ENCODE measurements at regions not wholly inside any gene's neighbourhood (a gene's known extent, or its start where the extent isn't known, plus 50 kb on each side); places are given as distances from the start of the nearest gene placed in this dataset.

DNA sequence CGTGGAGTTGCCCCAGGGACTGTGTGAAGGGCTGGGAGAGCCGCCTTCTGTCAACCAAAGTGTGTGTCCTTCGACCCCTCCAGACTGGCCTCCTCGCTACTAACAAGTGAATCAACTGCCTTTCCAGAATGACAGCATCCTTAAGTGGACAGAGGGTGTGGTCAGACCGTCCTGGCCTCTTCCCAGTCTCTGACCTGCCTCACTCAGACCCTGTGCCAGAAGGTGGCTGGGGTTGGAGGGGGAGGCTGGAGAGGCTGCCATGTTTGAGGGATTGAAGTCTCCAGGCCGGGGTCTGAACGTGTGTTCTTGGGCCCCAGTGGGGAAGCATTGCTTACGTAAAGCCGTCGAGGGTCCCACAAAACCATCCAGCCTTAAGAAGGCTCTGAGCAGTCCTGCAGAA is 389.3 kb upstream of the IRX4 start:
- DNase-seq (ENCODE audit: low spot score in 2 of 2), result no peak
- Histone ChIP-seq H3K4me3 (no peak overlapping the region), H3K4me1 (no peaks in the 10 kb centered on the region), H3K27ac (no peak overlapping the region), H3K36me3 (no peaks in the 10 kb centered on the region), H3K9me3 (no peaks in the 10 kb centered on the region), H3K27me3 (no peaks in the 10 kb centered on the region)
- WGBS, 2 donors, result 69 to 72% methylated on average over 10 of the region's 10 CpGs
- TF ChIP-seq POLR2A (IDR thresholded peaks at IDR 0.05) (no peak), EP300 (IDR thresholded peaks at IDR 0.05) (no peak)
- TF ChIP-seq, protein P1, sequence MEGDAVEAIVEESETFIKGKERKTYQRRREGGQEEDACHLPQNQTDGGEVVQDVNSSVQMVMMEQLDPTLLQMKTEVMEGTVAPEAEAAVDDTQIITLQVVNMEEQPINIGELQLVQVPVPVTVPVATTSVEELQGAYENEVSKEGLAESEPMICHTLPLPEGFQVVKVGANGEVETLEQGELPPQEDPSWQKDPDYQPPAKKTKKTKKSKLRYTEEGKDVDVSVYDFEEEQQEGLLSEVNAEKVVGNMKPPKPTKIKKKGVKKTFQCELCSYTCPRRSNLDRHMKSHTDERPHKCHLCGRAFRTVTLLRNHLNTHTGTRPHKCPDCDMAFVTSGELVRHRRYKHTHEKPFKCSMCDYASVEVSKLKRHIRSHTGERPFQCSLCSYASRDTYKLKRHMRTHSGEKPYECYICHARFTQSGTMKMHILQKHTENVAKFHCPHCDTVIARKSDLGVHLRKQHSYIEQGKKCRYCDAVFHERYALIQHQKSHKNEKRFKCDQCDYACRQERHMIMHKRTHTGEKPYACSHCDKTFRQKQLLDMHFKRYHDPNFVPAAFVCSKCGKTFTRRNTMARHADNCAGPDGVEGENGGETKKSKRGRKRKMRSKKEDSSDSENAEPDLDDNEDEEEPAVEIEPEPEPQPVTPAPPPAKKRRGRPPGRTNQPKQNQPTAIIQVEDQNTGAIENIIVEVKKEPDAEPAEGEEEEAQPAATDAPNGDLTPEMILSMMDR (IDR thresholded peaks at IDR 0.05), result no peak

DNA sequence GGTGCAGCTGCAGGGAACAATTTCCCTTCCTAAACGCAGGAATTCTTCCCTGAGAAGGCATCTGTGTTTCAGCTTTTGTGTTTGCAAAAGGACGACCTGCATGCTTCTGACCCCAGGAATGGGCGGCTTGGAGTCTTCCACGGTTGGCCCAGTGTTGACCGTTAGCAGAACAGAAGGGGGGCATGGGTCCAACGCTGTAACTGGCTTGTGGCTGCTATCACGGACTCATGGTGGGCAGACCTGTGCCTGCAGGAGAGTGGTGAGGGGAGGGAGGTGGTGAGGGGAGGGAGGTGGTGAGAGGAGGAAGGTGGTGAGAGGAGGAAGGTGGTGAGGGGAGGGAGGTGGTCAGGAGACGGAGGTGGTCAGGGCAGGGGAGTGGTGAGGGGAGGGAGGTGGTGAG is 388.6 kb upstream of the IRX4 start:
- Histone ChIP-seq H3K27ac (no peak overlapping the region), H3K9me3 (no peaks in the 10 kb centered on the region), H3K4me3 (no peak overlapping the region), H3K27me3 (no peaks in the 10 kb centered on the region), H3K4me1 (no peaks in the 10 kb centered on the region), H3K36me3 (no peaks in the 10 kb centered on the region)
- TF ChIP-seq POLR2A (IDR thresholded peaks at IDR 0.05) (no peak), EP300 (IDR thresholded peaks at IDR 0.05) (no peak)
- TF ChIP-seq, protein P1 (IDR thresholded peaks at IDR 0.05), result no peak
- DNase-seq (ENCODE audit: low spot score in 2 of 2), result no peak
- WGBS, 2 donors, result 38 to 48% methylated on average over 8 of the region's 8 CpGs

DNA sequence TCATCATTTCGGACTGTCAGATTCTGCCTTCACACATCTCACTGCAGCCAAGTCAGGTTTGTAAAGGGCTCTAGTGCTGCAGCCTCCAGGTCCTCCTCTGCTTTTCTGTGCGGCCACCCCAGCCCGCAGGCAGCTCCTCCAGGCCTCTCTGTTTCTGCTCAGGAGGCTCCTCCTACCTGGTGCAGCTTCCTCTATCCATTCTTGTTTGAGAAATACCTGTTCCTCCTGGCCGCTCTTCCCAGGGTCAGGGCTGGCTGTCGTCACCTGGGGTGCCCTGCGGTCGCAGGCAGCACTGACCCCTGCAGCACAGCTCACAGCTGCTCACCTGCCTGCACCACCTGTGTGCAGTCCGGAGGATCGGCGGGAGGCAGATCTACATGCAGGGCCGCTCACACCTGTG is 387.7 kb upstream of the IRX4 start:
- WGBS, 2 donors, result 79 to 80% methylated on average over 11 of the region's 11 CpGs
- H3K27ac ChIP-seq, result no peak overlapping the region
- no peaks in the 10 kb centered on the region for H3K36me3 ChIP-seq
- DNase-seq (ENCODE audit: low spot score in 2 of 2), result no peak
- TF ChIP-seq EP300 (IDR thresholded peaks at IDR 0.05), result no peak
- TF ChIP-seq, protein P1 (IDR thresholded peaks at IDR 0.05), result no peak
- TF ChIP-seq POLR2A (IDR thresholded peaks at IDR 0.05), result no peak
- H3K27me3 ChIP-seq, result no peaks in the 10 kb centered on the region
- no peaks in the 10 kb centered on the region for H3K4me1 ChIP-seq
- no peak overlapping the region for H3K4me3 ChIP-seq
- no peaks in the 10 kb centered on the region for H3K9me3 ChIP-seq

DNA sequence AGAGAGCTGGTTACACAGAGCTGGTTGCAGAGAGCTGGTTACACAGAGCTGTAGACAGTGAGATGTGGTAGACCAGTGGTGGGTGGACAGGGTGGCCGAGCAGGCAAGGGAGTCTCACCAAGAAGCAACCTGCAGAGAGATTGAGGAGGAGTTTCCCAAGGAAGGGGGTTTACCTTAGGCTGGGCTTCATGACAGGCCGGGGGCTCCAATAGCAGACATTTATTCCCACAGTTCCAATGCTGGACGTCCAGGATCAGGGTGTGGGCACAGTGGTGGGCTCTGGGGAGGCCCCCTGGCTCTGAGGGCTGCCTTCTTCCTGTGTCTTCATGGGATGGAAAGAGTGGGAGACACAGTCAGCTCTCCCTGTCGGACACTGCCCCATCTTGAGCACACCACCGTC is 386.9 kb upstream of the IRX4 start:
- WGBS, 2 donors, result 80 to 87% methylated on average over 5 of the region's 5 CpGs
- Histone ChIP-seq H3K27ac (no peak overlapping the region), H3K9me3 (no peaks in the 10 kb centered on the region), H3K27me3 (no peaks in the 10 kb centered on the region), H3K4me3 (no peak overlapping the region), H3K4me1 (no peaks in the 10 kb centered on the region), H3K36me3 (no peaks in the 10 kb centered on the region)
- no peak for DNase-seq (ENCODE audit: low spot score in 2 of 2)
- TF ChIP-seq, protein P1 (IDR thresholded peaks at IDR 0.05), result no peak
- TF ChIP-seq EP300 (IDR thresholded peaks at IDR 0.05) (no peak), POLR2A (IDR thresholded peaks at IDR 0.05) (no peak)

DNA sequence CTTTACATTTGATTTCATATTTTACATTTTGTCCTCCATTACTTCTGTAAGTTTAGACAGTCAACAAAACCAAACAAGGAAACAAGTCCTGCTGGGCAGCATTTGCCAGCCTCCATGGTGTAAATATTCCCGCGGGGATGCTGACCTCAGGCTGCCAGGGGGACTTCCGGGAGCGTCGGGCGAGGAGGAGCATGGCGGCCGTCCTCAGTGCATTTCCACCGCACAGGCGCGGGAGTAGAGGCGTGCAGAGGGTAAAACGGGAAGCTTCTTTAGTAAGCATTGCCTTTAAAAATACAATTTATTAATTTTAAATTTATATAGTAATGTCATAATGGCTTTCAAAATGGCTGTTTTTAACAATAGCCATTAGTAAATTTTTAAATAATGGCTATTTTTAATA is 385.3 kb upstream of the IRX4 start:
- Histone ChIP-seq H3K27me3 (no peaks in the 10 kb centered on the region), H3K4me3 (no peak overlapping the region), H3K4me1 (no peaks in the 10 kb centered on the region), H3K27ac (no peak overlapping the region), H3K36me3 (no peaks in the 10 kb centered on the region), H3K9me3 (no peaks in the 10 kb centered on the region)
- DNase-seq (ENCODE audit: low spot score in 2 of 2), result no peak
- 92 to 96% methylated on average over 13 of the region's 13 CpGs for WGBS, 2 donors
- TF ChIP-seq POLR2A (IDR thresholded peaks at IDR 0.05) (no peak), EP300 (IDR thresholded peaks at IDR 0.05) (no peak)
- TF ChIP-seq, protein P1 (IDR thresholded peaks at IDR 0.05), result no peak
